ENCODE measurements at regions not wholly inside any gene's neighbourhood (a gene's known extent, or its start where the extent isn't known, plus 50 kb on each side); places are given as distances from the start of the nearest gene placed in this dataset.
"Not testable (repeated sequence)": the region's sequence is repeated elsewhere in the genome, so short reads cannot be mapped to it uniquely, and the experiment has no call there.

DNA sequence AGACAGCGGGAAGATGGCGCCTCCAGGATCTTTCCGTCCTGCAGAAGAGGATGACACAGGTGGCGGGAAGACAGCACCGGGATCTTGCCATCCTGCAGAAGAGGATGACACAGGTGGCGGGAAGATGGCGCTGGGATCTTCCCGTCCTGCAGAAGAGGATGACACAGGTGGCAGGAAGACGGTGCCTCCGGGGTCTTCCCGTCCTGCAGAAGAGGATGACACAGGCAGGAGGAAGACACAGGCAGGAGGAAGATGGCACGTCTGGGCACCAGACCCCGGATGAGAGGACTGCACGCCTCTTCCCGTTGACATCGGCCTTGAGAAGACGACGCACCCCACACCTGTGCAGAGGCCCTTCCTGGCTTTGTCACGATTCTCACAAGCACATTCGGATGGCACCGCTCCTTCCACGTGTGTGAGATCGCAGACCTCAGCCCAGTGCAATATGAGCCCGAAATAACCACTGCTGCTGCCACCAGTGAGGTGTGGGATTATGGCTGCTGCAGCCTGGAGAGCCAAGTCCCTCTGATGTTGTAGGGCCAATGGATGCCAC lies 79.4 kb upstream of the SNTG2 start:
- Mint-ChIP-seq H3K4me3 (no peak overlapping the region), H3K9me3 (no peaks in the 10 kb centered on the region), H3K27ac (no peak overlapping the region), H3K36me3 (no peaks in the 10 kb centered on the region), H3K27me3 (peaks cover 10% of the 10 kb centered on the region), H3K4me1 (no peaks in the 10 kb centered on the region)
- ATAC-seq (ENCODE audit: low read depth), result no peak
- DNase-seq (ENCODE audit: low spot score in 2 of 2), result no peak

DNA sequence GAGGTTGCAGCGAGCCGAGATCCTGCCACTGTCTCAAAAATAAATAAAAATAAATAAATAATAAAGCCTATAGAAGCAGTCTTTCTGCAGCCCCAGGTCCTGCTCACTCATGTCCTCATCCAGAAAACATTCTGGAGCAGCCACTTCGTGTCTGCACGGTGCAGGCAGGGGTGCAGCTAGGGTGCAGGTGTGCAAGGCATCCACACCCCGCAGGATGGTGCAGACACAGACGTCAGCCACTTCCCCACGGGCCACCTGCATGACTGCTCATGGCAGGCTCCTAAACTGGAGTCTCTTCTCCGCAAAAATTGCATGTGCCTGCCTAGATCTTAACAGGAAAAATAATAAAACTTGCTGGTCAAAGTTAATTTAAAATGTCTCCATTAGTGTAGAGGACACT lies 80.2 kb upstream of the SNTG2 start:
- Mint-ChIP-seq H3K27me3 (peaks cover 10% of the 10 kb centered on the region), H3K36me3 (no peaks in the 10 kb centered on the region), H3K4me3 (no peak overlapping the region), H3K9me3 (no peaks in the 10 kb centered on the region), H3K4me1 (no peaks in the 10 kb centered on the region), H3K27ac (no peak overlapping the region)
- no peak for DNase-seq (ENCODE audit: low spot score in 2 of 2)
- no peak for ATAC-seq (ENCODE audit: low read depth)

DNA sequence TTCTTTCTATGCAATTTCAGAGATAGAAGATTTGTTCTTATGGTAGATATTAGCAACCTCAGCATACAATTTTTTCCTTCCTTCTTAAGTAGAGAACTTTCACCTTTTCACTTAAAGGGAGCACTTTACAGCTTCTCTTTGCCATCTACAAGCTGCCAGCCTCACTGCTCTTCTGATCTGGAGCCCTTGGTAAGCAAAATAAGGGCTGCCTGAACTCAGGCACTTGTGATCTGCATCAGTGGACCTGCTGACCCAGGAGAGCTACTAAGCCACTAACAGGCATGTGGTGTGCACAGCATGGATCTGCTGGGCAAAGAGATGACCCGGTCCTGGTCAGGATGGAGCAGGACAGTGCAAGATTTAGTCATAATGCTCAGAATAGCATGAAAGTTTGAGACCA lies 80.8 kb upstream of the SNTG2 start:
- Mint-ChIP-seq H3K4me3 (no peak overlapping the region), H3K4me1 (no peaks in the 10 kb centered on the region), H3K27ac (no peak overlapping the region), H3K27me3 (peaks cover 10% of the 10 kb centered on the region), H3K36me3 (no peaks in the 10 kb centered on the region), H3K9me3 (no peaks in the 10 kb centered on the region)
- no peak for ATAC-seq (ENCODE audit: low read depth)
- no peak for DNase-seq (ENCODE audit: low spot score in 2 of 2)

DNA sequence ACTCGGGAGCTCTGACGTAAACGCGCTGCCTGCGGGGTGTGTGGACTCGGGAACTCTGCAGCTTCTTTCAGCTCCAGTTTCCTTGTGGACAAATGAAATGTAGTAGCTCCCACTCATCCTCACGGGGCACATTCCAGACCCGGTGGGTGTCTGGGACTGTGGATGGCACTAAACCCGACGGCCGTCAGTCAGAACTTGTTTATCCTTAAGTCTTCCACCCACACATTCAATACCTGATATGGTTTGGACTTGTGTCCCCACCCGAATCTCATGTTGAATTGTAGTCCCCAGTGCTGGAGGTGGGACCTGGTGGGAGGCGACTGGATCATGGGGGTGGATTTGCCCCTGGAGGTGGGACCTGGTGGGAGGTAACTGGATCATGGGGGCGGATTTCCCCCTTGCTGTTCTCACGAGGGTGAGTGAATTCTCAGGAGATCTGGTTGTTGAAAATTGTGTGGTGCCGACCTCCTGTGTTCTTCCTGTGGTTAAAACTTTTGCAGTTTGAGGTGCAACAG lies 81.2 kb upstream of the SNTG2 start:
- H3K4me1 Mint-ChIP-seq, result no peaks in the 10 kb centered on the region
- no peak overlapping the region for H3K27ac Mint-ChIP-seq
- H3K36me3 Mint-ChIP-seq, result no peaks in the 10 kb centered on the region
- H3K27me3 Mint-ChIP-seq, result peaks cover 10% of the 10 kb centered on the region
- no peak for ATAC-seq (ENCODE audit: low read depth)
- no peak overlapping the region for H3K4me3 Mint-ChIP-seq
- DNase-seq (ENCODE audit: low spot score in 2 of 2), result no peak
- H3K9me3 Mint-ChIP-seq, result no peaks in the 10 kb centered on the region

DNA sequence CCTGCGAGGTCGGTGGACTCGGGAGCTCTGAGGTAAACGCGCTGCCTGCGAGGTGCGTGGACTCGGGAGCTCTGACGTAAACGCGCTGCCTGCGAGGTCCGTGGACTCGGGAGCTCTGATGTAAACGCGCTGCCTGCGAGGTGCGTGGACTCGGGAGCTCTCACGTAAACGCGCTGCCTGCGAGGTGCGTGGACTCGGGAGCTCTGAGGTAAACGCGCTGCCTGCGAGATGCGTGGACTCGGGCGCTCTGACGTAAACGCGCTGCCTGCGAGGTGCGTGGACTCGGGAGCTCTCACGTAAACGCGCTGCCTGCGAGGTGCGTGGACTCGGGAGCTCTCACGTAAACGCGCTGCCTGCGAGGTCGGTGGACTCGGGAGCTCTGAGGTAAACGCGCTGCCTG lies 81.8 kb upstream of the SNTG2 start:
- not testable (repeated sequence) for ATAC-seq (ENCODE audit: low read depth); H3K27ac Mint-ChIP-seq; H3K4me3 Mint-ChIP-seq; H3K36me3 Mint-ChIP-seq; H3K4me1 Mint-ChIP-seq; H3K9me3 Mint-ChIP-seq; DNase-seq (ENCODE audit: low spot score in 2 of 2)
- peaks cover 10% of the 10 kb centered on the region for H3K27me3 Mint-ChIP-seq

DNA sequence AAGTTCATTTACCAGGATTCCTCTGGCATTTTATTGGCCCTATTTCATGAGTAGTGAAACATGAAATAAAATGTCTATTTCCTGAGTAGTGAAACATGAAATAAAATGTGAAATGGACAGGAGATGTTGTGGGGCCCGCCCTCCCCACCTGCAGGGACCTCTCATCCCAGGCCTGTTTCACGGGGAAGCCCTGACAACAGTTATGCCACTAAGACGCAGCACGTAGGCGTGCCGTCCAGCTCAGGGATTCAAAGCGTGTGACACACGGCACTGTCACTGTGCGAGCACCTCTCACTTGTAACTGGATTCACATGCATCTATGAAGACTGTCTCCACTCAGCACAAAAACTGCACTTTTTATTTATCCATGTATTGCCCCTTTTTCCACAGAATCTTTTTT lies 83.4 kb upstream of the SNTG2 start:
- Mint-ChIP-seq H3K27me3 (peaks cover 12% of the 10 kb centered on the region), H3K4me3 (no peak overlapping the region), H3K9me3 (no peaks in the 10 kb centered on the region), H3K36me3 (no peaks in the 10 kb centered on the region), H3K27ac (no peak overlapping the region), H3K4me1 (no peaks in the 10 kb centered on the region)
- DNase-seq (ENCODE audit: low spot score in 2 of 2) (no peak), ATAC-seq (ENCODE audit: low read depth) (no peak)

DNA sequence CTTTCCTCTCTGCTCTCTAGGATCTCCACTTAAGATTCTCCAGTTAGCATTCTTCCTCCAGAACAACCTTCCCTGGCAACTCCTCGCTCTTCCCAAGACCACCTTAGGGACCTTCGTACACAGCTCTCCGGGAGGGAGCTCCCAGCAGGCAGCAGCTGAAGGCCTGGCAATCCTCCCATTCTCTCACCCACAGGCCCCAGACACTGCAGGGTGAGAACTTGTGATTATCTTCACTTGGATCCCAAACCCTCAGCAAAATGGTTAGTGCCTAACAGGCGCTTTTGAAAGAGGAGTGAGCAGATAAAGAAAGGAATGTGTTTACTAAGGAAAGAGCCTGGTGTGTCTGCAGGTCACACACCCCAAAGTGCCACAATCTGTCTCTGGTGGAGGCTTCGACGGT lies 83.8 kb upstream of the SNTG2 start:
- Mint-ChIP-seq H3K9me3 (no peaks in the 10 kb centered on the region), H3K36me3 (no peaks in the 10 kb centered on the region), H3K4me3 (no peak overlapping the region), H3K27me3 (peaks cover 12% of the 10 kb centered on the region), H3K4me1 (no peaks in the 10 kb centered on the region), H3K27ac (no peak overlapping the region)
- ATAC-seq (ENCODE audit: low read depth) (no peak), DNase-seq (ENCODE audit: low spot score in 2 of 2) (no peak)

DNA sequence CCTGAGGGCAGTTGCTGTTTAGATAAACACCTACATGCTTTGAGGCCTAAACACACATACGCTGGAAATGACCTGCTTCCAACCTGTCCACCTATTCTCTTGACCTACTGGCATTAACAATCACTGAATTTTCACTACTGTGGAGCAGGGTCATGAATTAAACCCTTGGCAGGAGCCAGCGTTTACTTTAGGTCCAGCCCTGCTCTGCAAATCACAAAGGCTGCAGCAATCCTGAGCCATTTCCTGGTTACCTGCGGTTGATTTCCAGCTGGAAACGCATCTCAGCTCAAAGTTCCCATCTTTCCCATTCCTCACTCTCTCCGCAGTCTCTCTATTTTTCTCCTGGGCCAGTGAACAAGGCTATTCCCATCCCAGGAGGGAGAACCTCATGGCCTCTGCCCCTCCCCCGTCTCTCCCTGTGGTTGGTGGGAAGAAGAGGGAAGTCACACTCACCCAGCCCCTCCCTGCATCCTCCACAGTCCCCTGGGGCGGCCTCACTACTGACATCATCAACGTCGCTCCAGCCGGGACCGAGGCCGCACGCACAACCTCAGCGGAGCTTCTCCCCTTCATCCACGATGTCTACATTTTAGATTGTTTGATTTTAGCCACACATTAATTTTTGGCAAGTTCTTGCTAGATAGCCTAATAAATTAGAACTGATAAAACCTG lies 84.5 kb upstream of the SNTG2 start:
- DNase-seq (ENCODE audit: low spot score in 2 of 2) (no peak), ATAC-seq (ENCODE audit: low read depth) (no peak)
- no peak overlapping the region for H3K27ac Mint-ChIP-seq
- no peaks in the 10 kb centered on the region for H3K4me1 Mint-ChIP-seq
- no peak overlapping the region for H3K4me3 Mint-ChIP-seq
- no peaks in the 10 kb centered on the region for H3K36me3 Mint-ChIP-seq
- no peaks in the 10 kb centered on the region for H3K9me3 Mint-ChIP-seq
- H3K27me3 Mint-ChIP-seq, result peaks cover 6% of the 10 kb centered on the region

DNA sequence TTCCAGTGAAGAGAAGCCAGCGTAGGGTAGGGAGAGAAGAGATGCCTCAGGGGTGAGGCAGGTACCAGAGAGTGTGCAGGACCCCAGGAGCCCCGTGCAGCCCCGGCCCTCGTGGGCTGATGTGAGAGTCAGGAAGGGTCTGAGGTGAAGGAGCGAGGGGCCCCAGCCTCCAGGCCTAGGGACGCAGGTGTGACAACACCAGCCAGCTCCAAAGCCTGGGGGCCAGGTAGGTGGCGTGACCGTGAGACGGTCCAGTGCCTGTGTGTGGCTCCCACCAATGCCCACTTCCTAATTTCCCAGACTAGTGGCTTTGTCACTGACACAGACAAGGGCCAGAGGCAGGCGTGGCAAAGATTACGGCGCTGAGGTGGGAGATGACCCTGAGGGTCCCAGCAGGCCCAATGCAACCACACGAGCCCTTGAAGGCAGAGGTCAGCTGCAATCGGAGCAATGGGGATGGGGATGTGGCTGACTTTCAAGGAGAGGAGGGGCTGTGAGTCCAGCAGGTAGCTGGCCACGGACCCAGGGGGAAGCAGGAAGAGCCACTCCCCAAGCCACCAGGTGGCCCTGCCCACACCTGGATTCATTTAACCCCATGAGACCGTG lies 86.0 kb upstream of the SNTG2 start:
- Mint-ChIP-seq H3K36me3 (no peaks in the 10 kb centered on the region), H3K4me3 (no peak overlapping the region), H3K27me3 (peaks cover 4% of the 10 kb centered on the region), H3K27ac (no peak overlapping the region), H3K9me3 (no peaks in the 10 kb centered on the region), H3K4me1 (no peaks in the 10 kb centered on the region)
- no peak for ATAC-seq (ENCODE audit: low read depth)
- DNase-seq (ENCODE audit: low spot score in 2 of 2), result no peak

DNA sequence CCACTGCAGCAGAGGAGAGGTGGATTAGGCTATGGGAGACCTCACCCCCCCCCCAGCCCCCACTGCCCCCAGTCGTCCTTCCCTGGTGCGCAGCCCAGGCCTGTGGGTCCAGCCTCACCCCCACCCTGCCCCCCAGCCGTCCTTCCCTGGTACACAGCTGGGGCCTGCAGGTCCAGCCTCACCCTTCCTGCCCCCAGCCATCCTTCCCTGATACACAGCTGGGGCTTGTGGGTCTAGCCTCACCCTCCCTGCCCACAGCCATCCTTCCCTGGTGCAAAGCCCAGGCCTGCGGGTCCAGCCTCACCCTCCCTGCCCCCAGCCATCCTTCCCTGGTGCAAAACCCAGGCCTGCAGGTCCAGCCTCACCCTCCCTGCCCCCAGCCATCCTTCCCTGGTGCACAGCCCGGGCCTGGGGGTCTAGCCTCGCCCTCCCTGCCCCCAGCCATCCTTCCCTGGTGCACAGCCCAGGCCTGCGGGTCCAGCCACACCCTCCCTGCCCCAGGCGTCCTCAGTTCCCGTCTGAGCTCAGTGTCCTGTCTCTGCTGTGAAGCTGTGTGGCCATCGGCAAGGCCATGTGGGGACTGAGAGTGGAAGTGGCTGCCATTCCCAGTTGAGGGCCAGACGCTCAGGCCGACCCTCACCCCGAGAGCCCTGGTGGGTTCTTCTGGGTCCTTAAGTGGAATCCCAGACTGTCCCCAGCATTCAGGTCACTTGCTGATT lies 86.8 kb upstream of the SNTG2 start:
- DNase-seq (ENCODE audit: low spot score in 2 of 2) (no peak), ATAC-seq (ENCODE audit: low read depth) (no peak)
- no peaks in the 10 kb centered on the region for H3K36me3 Mint-ChIP-seq
- no peak overlapping the region for H3K4me3 Mint-ChIP-seq
- H3K4me1 Mint-ChIP-seq, result no peaks in the 10 kb centered on the region
- no peak overlapping the region for H3K27ac Mint-ChIP-seq
- peaks cover 4% of the 10 kb centered on the region for H3K27me3 Mint-ChIP-seq
- H3K9me3 Mint-ChIP-seq, result no peaks in the 10 kb centered on the region

DNA sequence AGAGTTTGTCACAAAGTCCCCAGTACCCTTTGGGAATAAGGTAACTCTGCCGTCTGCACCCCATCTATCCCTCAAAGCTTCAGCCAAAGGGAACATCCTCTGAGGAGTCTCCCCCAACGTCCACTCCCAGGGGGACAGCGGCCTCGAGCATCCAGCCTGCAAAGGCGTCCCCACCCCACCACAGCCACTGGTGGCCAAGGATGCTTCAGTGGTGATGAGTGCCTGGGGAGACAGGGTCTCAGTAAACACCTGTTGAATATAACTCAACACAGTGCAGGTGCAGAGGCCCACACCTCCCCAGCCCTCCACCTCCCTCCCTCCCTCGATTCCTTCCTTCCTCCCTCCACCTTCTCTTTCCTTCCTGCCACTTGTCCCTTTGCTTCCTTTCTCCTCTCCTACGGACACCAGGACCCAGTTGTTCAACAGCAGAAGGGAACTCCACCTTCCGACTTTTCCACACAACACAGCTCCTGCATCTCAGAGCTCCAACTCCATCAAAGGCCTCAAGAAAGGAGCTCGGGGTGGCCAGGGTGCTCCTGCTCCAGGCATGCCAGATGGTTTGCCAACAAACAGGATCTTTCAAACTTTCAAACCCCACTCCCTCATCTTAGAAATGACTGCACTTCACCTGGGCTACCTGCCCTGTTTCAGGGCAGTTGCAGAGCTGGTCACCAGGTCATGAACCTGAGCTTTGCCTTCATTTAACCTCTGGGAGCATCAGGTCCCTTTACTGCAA lies 87.8 kb upstream of the SNTG2 start:
- H3K36me3 Mint-ChIP-seq, result no peaks in the 10 kb centered on the region
- no peak for DNase-seq (ENCODE audit: low spot score in 2 of 2)
- no peaks in the 10 kb centered on the region for H3K4me1 Mint-ChIP-seq
- H3K27me3 Mint-ChIP-seq, result peaks cover 4% of the 10 kb centered on the region
- no peak overlapping the region for H3K4me3 Mint-ChIP-seq
- no peak overlapping the region for H3K27ac Mint-ChIP-seq
- ATAC-seq (ENCODE audit: low read depth), result no peak
- H3K9me3 Mint-ChIP-seq, result no peaks in the 10 kb centered on the region

DNA sequence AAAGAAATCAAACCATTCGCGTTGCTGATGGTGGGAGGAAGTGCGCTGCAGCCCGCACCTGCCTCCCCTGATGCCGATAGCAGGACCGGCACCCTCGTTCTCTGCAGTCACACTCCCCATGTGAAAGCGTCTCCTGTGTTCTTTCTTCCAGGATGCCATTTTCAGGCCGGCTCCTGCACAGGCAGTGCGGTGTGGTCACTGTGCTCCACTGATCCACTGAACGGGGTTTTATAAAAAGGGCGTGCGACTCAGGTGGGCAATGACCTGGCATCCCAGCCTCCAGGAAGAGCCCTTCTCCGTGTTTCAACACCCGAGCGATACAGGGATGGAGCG lies 88.3 kb upstream of the SNTG2 start:
- Mint-ChIP-seq H3K36me3 (no peaks in the 10 kb centered on the region), H3K27ac (no peak overlapping the region), H3K9me3 (no peaks in the 10 kb centered on the region)

DNA sequence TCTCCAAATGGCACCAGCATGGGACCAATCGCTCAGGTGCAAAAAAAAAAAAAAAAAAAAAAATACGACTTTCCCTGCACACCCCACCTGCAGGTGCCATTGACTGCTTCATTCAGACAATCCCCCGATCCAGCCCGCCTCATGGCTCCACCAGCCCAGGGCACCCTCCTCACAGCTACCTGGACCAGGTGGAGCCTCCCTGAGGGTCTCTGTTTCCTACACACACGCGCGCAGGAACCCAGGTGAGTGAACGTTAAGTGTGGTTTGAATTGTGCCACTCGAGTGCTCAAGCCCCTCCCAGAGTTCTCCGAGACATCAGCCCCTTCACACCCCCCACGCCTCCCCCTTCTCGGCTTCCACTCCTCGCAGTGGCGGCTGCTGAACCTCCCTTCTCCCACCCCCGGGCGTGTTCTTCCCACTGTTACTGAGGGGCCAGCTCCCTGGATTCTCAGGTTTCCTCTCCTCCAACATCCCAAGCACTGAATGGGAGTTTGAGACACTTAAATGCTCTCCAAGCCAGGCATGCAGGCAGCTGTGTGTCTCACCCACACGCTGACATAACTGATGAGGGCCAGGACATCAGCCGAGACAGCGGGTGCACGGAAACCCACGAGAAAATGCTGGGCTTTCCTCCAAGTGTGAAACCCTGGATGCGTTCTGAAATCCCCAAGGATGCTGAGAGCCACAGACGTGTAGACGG lies 88.8 kb upstream of the SNTG2 start:
- Mint-ChIP-seq H3K36me3 (no peaks in the 10 kb centered on the region), H3K9me3 (no peaks in the 10 kb centered on the region), H3K4me1 (no peaks in the 10 kb centered on the region), H3K27ac (no peak overlapping the region), H3K4me3 (no peak overlapping the region), H3K27me3 (peaks cover 3% of the 10 kb centered on the region)
- no peak for DNase-seq (ENCODE audit: low spot score in 2 of 2)
- no peak for ATAC-seq (ENCODE audit: low read depth)

More for the DNA sequence above, 88.3 kb upstream of the SNTG2 start:
- Mint-ChIP-seq H3K27me3 (peaks cover 4% of the 10 kb centered on the region), H3K4me1 (no peaks in the 10 kb centered on the region), H3K4me3 (no peak overlapping the region)
- DNase-seq (ENCODE audit: low spot score in 2 of 2) (no peak), ATAC-seq (ENCODE audit: low read depth) (no peak)
